Testis (tissue), 2 donors: ENCODE measurements at regions not wholly inside any gene's neighbourhood (a gene's known extent, or its start where the extent isn't known, plus 50 kb on each side); places are given as distances from the start of the nearest gene placed in this dataset.

ENCODE experiments used
- POLR2A ChIP-seq: fragments of 450-650 bp; IDR thresholded peaks from one replicate; pipeline ENCODE4 v1.6.1; 2017; ENCODE audit warnings: antibody characterized with exemption, mild to moderate bottlenecking, moderate library complexity
- TF ChIP-seq, protein P1 (sequence below), 3 experiments: fragments of 450-650 bp in 2 of 3; fragments of 200-600 bp in 1 of 3; sonication (generic) in 1 of 3; IDR thresholded peaks; one replicate each; pipeline ENCODE4 v1.5.1; 2016 to 2019; ENCODE audit warnings: antibody characterized with exemption in 3 of 3, mild to moderate bottlenecking in 2 of 3, moderate library complexity in 1 of 3

DNA sequence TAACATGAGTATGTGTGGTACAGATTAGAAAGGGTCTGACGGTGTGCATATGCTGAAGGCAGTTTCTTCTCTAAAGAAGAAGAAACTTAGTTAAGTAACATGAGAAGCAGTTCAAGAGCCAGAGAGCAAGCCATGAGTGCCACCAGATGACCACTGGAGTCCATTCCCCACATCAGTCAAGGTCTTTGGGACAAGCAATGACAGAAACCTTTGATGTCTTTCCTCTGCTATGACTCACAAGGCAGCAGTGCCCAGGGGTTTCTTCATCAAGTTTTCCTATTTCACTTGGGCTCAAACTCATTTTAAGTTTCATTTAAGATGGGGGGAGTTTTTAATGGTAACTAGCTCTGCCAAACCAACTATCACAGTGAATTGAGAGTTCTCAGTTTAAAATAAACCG is 303.8 kb upstream of the TBX18 start:
- TF ChIP-seq, protein P1, sequence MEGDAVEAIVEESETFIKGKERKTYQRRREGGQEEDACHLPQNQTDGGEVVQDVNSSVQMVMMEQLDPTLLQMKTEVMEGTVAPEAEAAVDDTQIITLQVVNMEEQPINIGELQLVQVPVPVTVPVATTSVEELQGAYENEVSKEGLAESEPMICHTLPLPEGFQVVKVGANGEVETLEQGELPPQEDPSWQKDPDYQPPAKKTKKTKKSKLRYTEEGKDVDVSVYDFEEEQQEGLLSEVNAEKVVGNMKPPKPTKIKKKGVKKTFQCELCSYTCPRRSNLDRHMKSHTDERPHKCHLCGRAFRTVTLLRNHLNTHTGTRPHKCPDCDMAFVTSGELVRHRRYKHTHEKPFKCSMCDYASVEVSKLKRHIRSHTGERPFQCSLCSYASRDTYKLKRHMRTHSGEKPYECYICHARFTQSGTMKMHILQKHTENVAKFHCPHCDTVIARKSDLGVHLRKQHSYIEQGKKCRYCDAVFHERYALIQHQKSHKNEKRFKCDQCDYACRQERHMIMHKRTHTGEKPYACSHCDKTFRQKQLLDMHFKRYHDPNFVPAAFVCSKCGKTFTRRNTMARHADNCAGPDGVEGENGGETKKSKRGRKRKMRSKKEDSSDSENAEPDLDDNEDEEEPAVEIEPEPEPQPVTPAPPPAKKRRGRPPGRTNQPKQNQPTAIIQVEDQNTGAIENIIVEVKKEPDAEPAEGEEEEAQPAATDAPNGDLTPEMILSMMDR (IDR thresholded peaks at IDR 0.05), result no peak
- no peak for TF ChIP-seq POLR2A
